Daoy (cell line): ENCODE measurements at regions not wholly inside any gene's neighbourhood (a gene's known extent, or its start where the extent isn't known, plus 50 kb on each side); places are given as distances from the start of the nearest gene placed in this dataset.
"Not testable (repeated sequence)": the region's sequence is repeated elsewhere in the genome, so short reads cannot be mapped to it uniquely, and the experiment has no call there.

Experiments used
- DNase-seq: peaks from one replicate; pipeline ENCODE4 v3.0.0-alpha.2; 2015; ENCODE audit warnings: low read depth

DNA sequence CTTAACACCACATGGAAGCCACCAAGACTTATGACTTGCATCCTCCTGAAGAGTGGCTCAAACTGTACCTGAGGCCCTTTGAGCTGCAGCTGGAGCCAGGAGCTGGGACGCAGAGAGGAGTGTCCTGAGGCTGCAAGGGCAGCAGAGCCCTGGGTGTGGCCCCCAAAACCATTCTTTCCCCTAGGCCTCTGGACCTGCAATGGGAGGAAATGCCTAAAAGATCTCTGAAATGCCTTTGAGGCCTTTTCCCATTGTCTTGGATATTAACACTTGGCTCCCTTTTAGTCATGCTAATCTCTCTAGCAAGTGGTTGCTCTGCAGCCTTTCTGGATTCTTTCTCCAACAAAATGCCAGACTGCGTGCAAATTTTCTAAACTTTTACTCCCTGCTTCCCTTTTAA lies 156.1 kb downstream of the SLC38A4 start:
- no peak for DNase-seq

DNA sequence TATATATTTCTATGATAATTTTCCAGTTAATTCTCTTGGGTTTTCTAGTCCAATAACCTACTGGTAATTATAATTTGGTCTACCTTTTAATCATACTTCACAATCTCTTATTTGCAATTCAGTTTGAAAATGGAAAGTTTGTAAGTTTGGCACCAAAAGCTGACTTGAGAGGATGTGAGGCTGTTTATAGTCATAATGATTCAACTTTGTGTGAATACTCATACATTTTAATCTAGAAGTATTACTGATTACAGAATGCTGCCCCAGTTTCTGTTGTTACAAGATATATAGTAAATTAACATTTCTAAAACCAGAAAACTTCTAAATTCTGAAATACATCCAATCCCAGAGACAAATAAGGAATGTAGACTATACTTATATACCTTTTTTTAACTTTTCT lies 158.2 kb downstream of the SLC38A4 start:
- DNase-seq = no peak

- peak; percentile 90 for DNase-seq
Observed at GRCh38 chr12:46664761-46665287, 161.0 kb downstream of the SLC38A4 start.

DNA sequence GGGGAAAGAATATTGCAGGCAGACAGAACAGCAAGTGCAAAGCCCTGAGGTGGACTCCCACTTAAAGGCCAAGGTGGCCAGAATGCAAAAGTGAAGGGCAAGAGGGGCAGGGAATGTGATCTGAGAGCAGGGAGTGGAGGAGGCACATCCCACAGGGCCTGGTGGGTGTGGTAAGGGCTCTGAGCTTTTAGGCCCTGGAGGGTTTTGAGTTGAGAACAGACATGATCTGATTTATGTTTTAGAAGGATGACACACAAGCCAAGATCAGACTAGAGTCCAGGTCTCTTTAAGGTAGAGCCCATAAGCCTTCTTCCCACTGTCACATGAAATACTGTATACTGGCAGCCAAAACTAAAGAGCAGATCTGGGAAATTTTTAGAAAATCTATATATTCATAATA lies 162.5 kb downstream of the SLC38A4 start:
- DNase-seq = peak; percentile 28

- peak; percentile 81 for DNase-seq
Observed at GRCh38 chr12:46661110-46661845, 164.5 kb downstream of the SLC38A4 start.

GRCh38 chr12:46660719-46661109 lies 165.1 kb downstream of the SLC38A4 start:
- no peak for DNase-seq

DNA sequence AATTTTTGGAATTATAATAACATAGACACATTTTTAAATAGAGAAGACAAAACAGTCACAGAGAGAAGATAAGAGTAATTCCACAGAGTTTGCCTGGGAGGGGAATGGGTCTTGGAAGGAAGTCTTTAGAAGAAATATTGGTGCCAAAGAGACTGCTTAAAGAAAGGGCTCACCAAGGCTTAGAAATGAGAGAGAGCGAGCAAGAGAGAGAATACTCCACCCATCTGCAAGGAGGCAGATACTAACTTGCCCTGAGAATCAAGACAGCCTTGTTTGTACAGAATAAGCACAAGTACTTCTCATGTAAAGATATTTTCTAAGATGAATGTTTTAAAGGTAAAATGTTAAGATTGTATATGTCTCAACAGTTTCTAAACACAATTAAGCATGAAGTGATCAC lies 165.5 kb downstream of the SLC38A4 start:
- no peak for DNase-seq

- peak; percentile 19 for DNase-seq
Observed at GRCh38 chr12:46659824-46660223, 166.0 kb downstream of the SLC38A4 start.

- peak; percentile 35 for DNase-seq
Observed at GRCh38 chr12:46659032-46659650, 166.7 kb downstream of the SLC38A4 start.

- DNase-seq = peak; percentile 27
Observed at GRCh38 chr12:46657453-46658411, 168.1 kb downstream of the SLC38A4 start.

DNA sequence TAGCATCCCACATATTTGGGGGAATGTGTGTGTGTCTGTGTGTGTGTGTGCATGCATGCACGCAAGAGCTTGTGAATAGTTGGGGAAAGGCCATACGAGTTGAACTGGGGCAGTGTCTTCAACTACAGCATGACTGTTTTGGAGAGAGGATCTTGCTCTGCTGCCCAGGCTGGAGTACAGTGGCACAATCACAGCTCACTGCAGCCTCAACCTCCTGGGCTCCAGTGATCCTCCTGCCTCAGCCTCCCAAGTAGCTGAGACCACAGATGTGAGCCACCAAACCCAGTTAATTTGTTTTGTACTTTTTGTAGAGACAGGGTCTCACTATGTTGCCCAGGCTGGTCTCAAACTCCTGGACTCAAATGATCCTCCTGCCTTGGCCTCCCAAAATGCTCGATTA lies 169.8 kb downstream of the SLC38A4 start:
- DNase-seq = not testable (repeated sequence)

DNA sequence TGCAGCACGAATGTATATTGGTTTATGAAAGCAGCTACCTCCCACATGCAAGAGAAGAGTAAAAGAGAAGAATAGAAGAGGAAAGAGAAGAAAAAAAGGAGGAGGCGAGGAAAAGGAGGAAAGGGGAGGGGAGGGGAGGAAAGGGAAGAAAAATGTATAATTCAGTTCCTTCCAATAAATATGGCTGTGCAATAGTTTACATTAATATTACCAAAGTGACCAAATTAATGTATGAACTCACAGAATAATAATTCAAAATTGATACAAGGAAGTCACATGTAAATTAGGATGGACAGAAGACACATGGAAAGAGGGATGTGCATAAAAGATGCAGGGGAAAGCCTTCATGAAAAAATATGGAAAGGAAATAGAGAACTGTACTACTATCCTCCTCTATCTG lies 172.5 kb downstream of the SLC38A4 start:
- no peak for DNase-seq

- no peak for DNase-seq
Observed at GRCh38 chr12:46652692-46653091, 173.1 kb downstream of the SLC38A4 start.

- DNase-seq = no peak
Observed at GRCh38 chr12:46650688-46651087, 175.1 kb downstream of the SLC38A4 start.

DNA sequence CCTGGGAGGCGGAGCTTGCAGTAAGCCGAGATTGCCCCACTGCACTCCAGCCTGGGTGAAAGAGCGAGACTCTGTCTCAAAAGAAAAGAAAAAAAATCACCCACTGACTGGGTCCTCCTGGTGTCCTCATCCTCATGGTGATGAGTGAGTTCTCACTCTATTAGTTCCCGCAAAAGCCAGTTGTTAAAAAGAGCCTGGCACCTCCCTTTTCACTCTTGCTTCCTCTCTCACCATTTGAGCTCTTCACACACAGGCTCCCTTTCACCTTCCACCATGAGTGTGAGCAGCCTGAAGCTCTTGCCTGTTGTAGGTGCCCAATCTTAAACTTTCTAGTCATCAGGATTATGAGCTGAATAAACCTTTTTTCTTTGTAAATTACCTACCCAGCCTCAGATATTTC lies 176.4 kb downstream of the SLC38A4 start:
- no peak for DNase-seq

GRCh38 chr12:46647034-46647433 lies 178.8 kb downstream of the SLC38A4 start:
- no peak for DNase-seq

DNA sequence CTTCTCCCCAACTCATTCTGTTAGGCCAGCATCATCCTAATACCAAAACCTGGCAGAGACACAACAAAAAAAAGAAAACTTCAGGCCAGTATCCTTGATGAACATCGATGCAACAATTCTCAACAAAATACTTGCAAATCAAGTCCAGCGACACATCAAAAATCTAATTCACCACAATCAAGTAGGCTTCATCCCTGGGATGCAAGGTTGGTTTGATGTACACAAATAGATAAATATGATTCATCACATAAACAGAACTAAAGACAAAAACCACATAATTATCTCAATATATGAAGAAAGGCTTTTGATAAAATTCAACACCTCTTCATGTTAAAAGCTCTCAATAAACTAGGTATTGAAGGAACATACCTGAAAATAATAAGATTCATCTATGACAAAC lies 184.1 kb downstream of the SLC38A4 start:
- DNase-seq = not testable (repeated sequence)

- DNase-seq = no peak
Observed at GRCh38 chr12:46635818-46636217, 190.0 kb downstream of the SLC38A4 start.

GRCh38 chr12:46629331-46630229 lies 196.2 kb downstream of the SLC38A4 start:
- DNase-seq = no peak

GRCh38 chr12:46628176-46628575 lies 197.6 kb downstream of the SLC38A4 start:
- no peak for DNase-seq

GRCh38 chr12:46627686-46628085 lies 198.1 kb downstream of the SLC38A4 start:
- DNase-seq = no peak
